NCI-H2227 treated with DMSO at 0.1 percent for 48 hours (cell line): ENCODE measurements at regions not wholly inside any gene's neighbourhood (a gene's known extent, or its start where the extent isn't known, plus 50 kb on each side); places are given as distances from the start of the nearest gene placed in this dataset.
"Not testable (repeated sequence)": the region's sequence is repeated elsewhere in the genome, so short reads cannot be mapped to it uniquely, and the experiment has no call there.

Experiments
- DNase-seq: peaks from one replicate; lab custom pipeline; 2025; lab: John Stamatoyannopoulos, UW

GRCh38 chr10:30763918-30764317 is 134.4 kb upstream of the LYZL2 start:
- DNase-seq, result no peak

DNA sequence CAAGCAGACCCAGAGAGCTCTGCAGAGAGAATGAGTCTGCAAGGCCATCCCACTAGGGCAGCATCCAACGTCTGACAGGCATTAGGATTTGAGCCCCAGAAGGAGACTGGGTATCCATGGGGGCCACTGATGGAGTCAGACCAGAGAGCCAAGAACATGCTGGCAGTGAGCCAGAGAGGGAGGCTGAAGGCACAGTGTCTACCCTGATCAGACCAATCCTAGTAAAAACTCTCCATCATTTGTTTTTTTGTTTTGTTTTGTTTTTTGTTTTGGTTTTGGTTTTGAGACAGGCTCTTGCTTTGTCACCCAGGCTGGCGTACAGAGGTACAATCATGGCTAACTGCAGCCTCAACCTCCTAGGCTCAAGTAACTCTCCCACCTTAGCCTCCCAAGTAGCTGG is 133.1 kb upstream of the LYZL2 start:
- no peak for DNase-seq

DNA sequence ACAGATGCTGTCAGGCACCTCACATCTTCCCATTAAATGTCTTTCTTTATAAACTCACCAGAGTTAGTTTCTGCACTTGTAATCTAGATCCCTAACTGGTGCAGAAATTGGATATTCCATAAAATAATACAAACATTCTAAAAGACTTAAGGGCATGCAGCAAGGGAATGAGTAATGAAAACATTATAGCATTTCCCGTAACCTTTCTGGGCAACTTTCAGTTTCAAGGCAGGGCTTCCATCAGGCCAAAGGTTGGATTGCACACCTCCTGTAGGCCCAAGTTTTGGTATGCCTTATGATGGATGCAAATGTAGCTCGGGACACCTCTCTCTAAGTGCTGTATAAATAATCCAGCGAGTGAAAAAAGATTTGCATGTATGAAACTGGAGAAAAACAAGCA is 129.9 kb upstream of the LYZL2 start:
- DNase-seq, result no peak

DNA sequence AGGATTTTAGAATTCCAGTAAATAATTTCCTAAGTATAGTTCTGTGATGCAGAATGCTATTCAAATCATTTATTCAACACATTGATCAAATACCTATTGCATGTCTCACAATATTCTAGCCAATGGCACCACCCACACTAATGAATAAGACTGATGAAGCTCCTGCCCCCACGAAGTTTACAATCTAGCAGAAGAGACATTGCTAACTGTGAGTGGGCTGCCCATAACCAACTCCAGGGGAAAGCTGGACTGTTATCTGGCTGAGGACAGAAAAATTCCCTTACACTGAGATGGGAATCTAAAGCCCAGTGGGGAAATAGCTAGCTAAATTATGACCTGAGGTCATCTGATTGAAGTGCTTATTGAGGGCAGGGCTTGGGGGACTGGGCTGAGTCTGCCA is 128.8 kb upstream of the LYZL2 start:
- no peak for DNase-seq

- no peak for DNase-seq
Observed at GRCh38 chr10:30756896-30757295, 127.3 kb upstream of the LYZL2 start.

GRCh38 chr10:30756151-30756550 is 126.6 kb upstream of the LYZL2 start:
- no peak for DNase-seq

DNA sequence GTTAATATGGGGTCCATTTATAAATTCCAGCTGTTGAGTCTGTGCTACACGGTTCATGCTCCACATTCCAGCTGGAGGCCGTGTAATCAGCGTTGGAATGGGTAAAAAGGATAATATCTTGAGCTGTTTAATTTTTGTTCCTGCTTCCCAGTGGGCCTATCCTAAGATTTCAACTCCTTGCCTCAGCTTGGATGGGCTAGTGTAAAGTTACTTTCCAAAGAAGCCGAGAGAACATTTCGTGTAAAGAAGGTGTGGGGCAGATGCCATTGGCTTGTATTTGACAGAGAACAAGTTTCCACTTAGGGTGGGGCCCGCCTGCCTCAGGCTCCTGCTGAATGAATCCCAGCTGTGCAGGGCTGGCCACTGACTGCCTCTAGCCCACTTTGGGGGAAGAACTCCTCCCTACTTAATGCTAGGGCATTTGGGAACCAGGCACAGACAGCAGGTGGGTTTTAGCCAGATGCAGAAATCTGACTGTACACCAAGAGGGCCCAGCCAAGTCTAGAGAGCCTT is 125.9 kb upstream of the LYZL2 start:
- DNase-seq, result no peak

DNA sequence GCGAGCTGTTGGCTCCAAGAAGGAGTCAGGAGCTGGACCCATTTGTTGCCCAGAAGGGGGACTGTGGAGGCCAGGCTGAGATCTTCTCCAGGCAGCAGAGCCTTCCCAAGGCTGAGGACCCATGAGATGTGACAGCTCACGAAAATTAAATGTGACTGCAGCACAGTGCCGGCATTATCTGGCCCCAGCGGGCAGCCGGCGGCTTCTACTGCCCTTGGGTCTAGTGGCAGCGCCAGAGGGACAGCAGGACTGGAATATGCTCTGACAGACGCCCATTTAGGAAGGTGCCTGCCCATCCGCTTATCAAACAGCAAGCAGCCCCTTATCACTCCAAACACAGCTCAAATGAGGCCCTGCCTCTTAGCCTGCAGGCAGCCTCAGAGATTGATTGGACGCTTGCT is 122.9 kb upstream of the LYZL2 start:
- no peak for DNase-seq

GRCh38 chr10:30751678-30752331 is 122.3 kb upstream of the LYZL2 start:
- no peak for DNase-seq

DNA sequence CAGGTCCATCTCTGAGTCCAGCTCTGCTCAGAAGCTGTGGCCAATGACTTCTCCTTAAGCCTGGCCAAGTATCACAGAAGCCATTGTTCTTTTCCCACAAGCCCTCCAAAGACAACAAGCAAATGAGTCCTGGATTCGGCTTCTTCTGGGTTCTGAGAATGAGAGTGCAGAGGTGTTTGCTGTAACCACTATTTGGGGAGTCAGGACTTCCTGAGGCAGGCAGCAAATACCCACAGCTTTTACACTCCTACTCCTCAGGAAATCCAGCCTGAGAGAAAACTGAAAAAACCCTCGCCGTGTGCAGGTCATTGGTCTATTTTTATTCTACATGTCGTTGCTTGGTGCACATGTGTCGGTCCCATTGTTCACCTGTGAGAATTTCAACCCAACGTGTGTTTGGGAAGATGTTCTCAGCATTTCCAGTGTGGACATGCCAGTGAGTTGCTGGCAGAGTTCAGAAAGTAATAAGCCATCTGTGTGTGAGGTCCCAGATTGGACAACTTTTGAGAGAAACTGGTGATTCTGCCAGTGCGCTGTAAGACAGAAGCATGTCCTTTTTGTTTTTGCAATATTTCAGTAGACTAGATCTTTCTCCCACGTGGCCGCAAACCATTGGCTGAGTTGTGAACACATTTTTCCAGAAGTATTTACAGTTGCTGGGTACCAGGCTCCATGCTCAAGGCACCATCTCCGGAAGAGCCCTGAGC is 121.6 kb upstream of the LYZL2 start:
- DNase-seq, result no peak

DNA sequence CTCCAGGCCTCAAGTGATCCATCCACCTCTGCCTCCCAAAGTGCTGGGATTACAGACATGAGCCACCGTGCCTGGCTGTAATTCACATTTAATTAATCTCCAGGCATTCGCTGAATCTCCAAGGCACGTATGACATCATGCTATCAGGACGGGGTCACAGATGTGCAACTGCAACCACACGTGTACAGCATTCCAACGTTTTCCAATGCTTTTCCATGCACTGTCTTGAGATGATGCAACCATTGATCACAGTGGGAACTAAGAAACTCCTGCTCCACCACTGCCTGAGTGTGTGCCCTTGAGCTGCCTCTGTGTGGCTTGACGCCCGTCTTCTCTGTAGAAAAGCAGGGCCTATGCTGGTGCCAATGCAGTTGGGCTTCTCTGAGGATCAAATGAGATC is 119.8 kb upstream of the LYZL2 start:
- no peak for DNase-seq

DNA sequence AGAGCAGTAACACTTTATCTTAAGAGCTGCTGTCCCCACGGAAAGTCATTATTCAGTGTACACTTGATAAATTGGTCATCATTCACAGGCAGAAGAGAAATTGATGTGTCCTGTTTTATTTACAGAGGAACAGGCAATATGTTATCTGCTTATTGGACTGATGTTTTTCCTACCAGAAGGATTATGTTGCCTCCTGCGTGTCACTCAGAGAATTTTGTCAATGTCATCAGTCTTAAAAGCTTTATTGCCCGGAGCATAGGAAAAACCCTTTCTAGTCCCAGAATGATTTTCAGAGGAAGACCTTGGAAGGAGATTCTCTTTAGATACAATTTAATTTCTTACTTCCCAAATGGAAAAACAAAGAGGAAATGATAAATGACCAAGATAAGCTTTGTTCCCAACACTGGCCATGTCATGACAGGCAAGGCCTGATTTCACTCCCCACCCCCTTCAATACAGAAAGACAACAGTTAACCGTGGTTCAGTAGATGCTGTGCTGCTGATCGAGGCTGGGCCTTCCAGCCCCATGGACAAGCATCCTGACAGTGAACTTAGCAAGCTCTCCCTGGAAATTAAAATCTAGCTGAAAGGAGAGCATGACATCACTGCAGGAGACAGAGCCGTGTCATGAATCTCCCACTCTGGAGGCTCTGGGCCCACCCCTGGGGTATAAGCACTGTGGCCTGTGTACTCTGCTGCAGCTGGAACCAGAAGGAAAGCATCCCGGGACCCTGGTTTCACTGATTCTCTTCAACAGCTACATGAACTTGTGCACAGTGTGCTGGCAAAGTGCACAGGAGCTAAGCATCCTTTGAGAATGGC is 118.8 kb upstream of the LYZL2 start:
- DNase-seq, result no peak

DNA sequence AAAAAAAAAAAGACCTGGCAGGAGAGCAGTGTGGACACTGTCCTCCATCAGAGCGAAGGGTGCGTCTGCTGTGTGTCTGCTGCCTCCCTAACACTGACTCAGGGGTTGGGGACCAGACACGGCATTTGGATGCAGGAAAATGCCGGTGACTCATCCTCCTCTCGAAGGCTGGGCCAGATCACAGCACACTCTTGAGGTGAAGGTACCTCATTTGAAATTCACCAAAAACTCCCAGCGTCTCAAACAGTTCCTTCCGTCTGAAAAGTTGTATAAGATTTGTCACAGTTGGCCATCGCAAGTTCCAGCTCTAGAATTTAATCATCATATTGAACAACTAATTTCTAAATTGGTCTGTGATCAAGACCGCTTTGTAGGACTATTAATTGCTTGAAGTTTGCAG is 118.1 kb upstream of the LYZL2 start:
- DNase-seq, result no peak

- no peak for DNase-seq
Observed at GRCh38 chr10:30745953-30746352, 116.4 kb upstream of the LYZL2 start.

DNA sequence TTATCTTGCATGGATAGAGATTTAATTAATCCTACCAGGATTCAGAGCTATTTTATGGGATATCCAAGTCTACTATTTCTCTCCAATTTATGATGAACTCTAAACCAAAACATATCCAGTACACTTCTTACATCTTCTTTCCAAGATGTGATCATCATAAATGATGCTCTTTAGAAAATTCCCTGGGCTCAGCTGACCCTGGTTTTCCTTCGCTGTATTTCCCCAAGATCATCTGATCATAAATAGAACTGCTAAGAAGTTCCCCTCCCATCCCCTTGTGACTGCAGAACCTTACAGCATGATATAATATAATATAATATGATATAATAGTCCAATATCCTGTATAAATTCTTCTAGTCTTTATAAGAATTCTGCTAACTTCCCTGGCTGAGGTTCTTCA is 114.6 kb upstream of the LYZL2 start:
- no peak for DNase-seq

GRCh38 chr10:30743586-30743985 is 114.0 kb upstream of the LYZL2 start:
- no peak for DNase-seq

DNA sequence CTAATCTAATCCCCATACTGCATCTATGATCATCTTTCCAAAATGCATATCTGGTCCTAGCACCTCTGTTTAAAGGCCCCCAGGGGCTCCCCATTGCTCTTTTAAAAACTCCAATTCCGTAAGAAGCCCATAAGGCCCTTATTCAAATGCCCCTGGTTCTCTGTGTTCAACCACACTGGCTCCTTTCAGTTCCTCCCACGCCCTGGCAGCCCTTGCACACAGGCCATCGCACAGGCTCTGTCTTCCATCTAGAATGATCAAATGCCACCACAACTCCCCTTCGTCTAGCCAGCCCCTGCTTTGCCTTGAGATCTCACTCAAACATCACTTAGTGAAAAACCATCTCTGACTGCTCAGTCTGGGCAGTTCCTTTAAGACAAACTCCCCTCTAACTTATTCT is 112.9 kb upstream of the LYZL2 start:
- DNase-seq, result no peak

DNA sequence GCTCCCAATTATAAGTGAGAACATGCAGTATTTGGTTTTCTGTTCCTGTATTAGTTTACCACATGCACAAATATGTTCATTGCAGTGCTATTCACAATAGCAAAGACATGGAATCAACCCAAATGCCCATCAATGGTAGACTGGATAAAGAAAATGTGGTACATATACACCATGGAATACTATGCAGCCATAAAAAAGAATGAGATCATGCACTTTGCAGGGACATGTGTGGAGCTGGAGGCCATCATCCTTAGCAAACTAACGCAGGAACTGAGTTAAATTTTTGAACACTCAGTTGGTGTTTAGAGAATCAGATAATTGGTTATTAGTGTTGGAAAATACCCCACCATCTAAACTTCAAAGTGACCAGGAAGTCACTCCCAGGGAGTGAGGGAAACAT is 111.2 kb upstream of the LYZL2 start:
- not testable (repeated sequence) for DNase-seq

GRCh38 chr10:30738416-30738815 is 108.9 kb upstream of the LYZL2 start:
- no peak for DNase-seq

GRCh38 chr10:30737931-30738391 is 108.4 kb upstream of the LYZL2 start:
- DNase-seq, result no peak

GRCh38 chr10:30736685-30737232 is 107.2 kb upstream of the LYZL2 start:
- DNase-seq, result no peak

DNA sequence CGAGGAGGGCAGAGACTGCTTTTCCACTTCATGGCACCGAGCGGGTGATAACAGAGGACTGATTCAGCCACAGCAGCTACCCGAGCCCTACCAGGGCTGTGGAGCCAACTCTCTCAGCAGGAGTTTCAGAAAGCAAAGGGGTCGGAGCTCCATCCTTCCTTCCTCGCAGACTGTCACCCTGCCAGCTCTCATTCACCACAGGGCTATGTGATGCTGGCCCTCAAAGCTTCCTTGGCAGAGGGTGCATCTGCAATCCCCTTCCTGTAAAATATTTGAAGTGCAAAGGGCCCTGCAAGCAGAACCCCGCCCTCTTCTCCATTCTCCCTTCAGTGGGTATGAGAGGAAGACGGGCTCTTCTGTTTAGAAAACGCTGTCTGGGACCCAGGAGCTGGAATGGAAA is 105.3 kb upstream of the LYZL2 start:
- DNase-seq, result no peak

DNA sequence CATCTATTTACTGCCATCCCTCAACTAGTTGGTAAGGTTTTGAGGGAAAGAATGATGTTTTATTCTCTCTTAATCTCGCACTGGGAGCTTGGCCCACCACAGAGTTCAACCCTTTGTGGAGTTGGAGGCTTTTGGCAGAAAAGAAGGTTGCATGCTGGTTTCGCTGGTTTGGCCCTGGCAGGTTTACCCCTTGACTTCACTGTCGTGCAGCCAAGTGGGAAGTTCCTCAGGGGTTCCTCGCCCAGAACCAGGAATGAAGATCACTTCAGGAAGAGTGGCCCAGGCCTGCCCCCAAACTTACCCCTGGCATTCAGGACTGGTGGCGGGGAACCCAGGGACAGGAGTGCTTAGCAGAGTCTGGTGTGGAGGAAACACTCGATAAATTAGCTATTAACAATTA is 103.1 kb upstream of the LYZL2 start:
- no peak for DNase-seq
